Putamen (tissue), 1 donor: ENCODE measurements at regions not wholly inside any gene's neighbourhood (a gene's known extent, or its start where the extent isn't known, plus 50 kb on each side); places are given as distances from the start of the nearest gene placed in this dataset.
"Not testable (repeated sequence)": the region's sequence is repeated elsewhere in the genome, so short reads cannot be mapped to it uniquely, and the experiment has no call there.

Experiments used
- DNase-seq: peaks from one replicate; pipeline ENCODE4 v3.0.0-alpha.2; 2016; ENCODE audit warnings: low spot score

- DNase-seq, result no peak
Observed at GRCh38 chr11:97567801-97568200, 1178.0 kb downstream of the JRKL start.

- DNase-seq, result no peak
Observed at GRCh38 chr11:97570636-97571035, 1180.8 kb downstream of the JRKL start.

- not testable (repeated sequence) for DNase-seq
Observed at GRCh38 chr11:97573771-97574170, 1184.0 kb downstream of the JRKL start.

GRCh38 chr11:97574976-97575665 lies 1185.3 kb downstream of the JRKL start:
- DNase-seq, result no peak

GRCh38 chr11:97607291-97608000 lies 1217.6 kb downstream of the JRKL start:
- DNase-seq, result no peak

GRCh38 chr11:97610000-97610399 lies 1220.2 kb downstream of the JRKL start:
- no peak for DNase-seq

- no peak for DNase-seq
Observed at GRCh38 chr11:97610854-97611253, 1221.0 kb downstream of the JRKL start.

- DNase-seq, result no peak
Observed at GRCh38 chr11:97611345-97611744, 1221.5 kb downstream of the JRKL start.

- no peak for DNase-seq
Observed at GRCh38 chr11:97614606-97615005, 1224.8 kb downstream of the JRKL start.

- no peak for DNase-seq
Observed at GRCh38 chr11:97615546-97615945, 1225.7 kb downstream of the JRKL start.

GRCh38 chr11:97617031-97617430 lies 1227.2 kb downstream of the JRKL start:
- DNase-seq, result no peak

- no peak for DNase-seq
Observed at GRCh38 chr11:97620007-97620406, 1230.2 kb downstream of the JRKL start.

- no peak for DNase-seq
Observed at GRCh38 chr11:97621282-97621681, 1231.5 kb downstream of the JRKL start.

- DNase-seq, result no peak
Observed at GRCh38 chr11:97622795-97623194, 1233.0 kb downstream of the JRKL start.

GRCh38 chr11:97636741-97637140 lies 1246.9 kb downstream of the JRKL start:
- not testable (repeated sequence) for DNase-seq

GRCh38 chr11:97637701-97638100 lies 1247.9 kb downstream of the JRKL start:
- DNase-seq, result no peak

GRCh38 chr11:97638641-97639224 lies 1248.9 kb downstream of the JRKL start:
- DNase-seq, result no peak

- no peak for DNase-seq
Observed at GRCh38 chr11:97641988-97642387, 1252.2 kb downstream of the JRKL start.

- no peak for DNase-seq
Observed at GRCh38 chr11:97645736-97646135, 1255.9 kb downstream of the JRKL start.

- no peak for DNase-seq
Observed at GRCh38 chr11:97656356-97656755, 1266.5 kb downstream of the JRKL start.

GRCh38 chr11:97657852-97658251 lies 1268.0 kb downstream of the JRKL start:
- DNase-seq, result no peak

- DNase-seq, result no peak
Observed at GRCh38 chr11:97667057-97667456, 1277.2 kb downstream of the JRKL start.

- no peak for DNase-seq
Observed at GRCh38 chr11:97683733-97684132, 1293.9 kb downstream of the JRKL start.
